Mucosa of descending colon (tissue), 3 donors: ENCODE measurements at regions not wholly inside any gene's neighbourhood (a gene's known extent, or its start where the extent isn't known, plus 50 kb on each side); places are given as distances from the start of the nearest gene placed in this dataset.

ENCODE experiments used
- ATAC-seq: fragments of 200-7000 bp; cut with Tn5 transposase; one replicate; pipeline ENCODE4 v1.9.1; 2020; ENCODE audit warnings: mild to moderate bottlenecking, moderate library complexity
- DNase-seq, 3 donors: peaks; one replicate each; pipeline ENCODE4 v3.0.0-alpha.2; 2020
- H3K36me3 ChIP-seq: fragments of 200-600 bp; one replicate; pipeline ENCODE4 v1.8.0; 2021; ENCODE audit warnings: low read depth, mild to moderate bottlenecking
- H3K4me1 ChIP-seq: fragments of 200-600 bp; one replicate; pipeline ENCODE4 v1.8.0; 2021; ENCODE audit warnings: low read depth, mild to moderate bottlenecking
- H3K4me3 ChIP-seq: fragments of 200-600 bp; one replicate; pipeline ENCODE4 v1.8.0; 2021; ENCODE audit warnings: mild to moderate bottlenecking
- H3K9me3 ChIP-seq: fragments of 200-600 bp; one replicate; pipeline ENCODE4 v1.8.0; 2021; ENCODE audit warnings: mild to moderate bottlenecking
- intact Hi-C, 2 donors: fragments of 100-400 bp; cut with DNase I in 1 of 2; cut with micrococcal nuclease in 1 of 2; formaldehyde crosslinking; loops; one replicate each; pipeline versions ENCODE4 v1.11.0 to v1.11.1; 2022; cut with DNase I, micrococcal nuclease
- TF ChIP-seq, protein P1 (sequence below): fragments of 200-600 bp; IDR thresholded peaks from one replicate; pipeline ENCODE4 v1.8.0; 2022; ENCODE audit warnings: antibody characterized with exemption, mild to moderate bottlenecking
- donor health status: DM: no; HTN: no; CAD: no; lungs with moderate emphysema.
- donor health status: DM: no; HTN: no; CAD: no.
- donor health status: DM: no; HTN: yes; CAD: no.

- Histone ChIP-seq H3K4me1 (no peaks in the 10 kb centered on the region), H3K4me3 (no peak overlapping the region), H3K9me3 (no peaks in the 10 kb centered on the region), H3K36me3 (no peaks in the 10 kb centered on the region)
- TF ChIP-seq, protein P1, sequence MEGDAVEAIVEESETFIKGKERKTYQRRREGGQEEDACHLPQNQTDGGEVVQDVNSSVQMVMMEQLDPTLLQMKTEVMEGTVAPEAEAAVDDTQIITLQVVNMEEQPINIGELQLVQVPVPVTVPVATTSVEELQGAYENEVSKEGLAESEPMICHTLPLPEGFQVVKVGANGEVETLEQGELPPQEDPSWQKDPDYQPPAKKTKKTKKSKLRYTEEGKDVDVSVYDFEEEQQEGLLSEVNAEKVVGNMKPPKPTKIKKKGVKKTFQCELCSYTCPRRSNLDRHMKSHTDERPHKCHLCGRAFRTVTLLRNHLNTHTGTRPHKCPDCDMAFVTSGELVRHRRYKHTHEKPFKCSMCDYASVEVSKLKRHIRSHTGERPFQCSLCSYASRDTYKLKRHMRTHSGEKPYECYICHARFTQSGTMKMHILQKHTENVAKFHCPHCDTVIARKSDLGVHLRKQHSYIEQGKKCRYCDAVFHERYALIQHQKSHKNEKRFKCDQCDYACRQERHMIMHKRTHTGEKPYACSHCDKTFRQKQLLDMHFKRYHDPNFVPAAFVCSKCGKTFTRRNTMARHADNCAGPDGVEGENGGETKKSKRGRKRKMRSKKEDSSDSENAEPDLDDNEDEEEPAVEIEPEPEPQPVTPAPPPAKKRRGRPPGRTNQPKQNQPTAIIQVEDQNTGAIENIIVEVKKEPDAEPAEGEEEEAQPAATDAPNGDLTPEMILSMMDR = no peak
- DNase-seq (no peak), ATAC-seq (no peak)
- intact Hi-C loops = no loop called here
Observed at GRCh38 chr10:27599546-27599945, 95.4 kb downstream of the RAB18 start.

- Histone ChIP-seq H3K9me3 (no peaks in the 10 kb centered on the region), H3K4me3 (no peak overlapping the region), H3K36me3 (no peaks in the 10 kb centered on the region), H3K4me1 (no peaks in the 10 kb centered on the region)
- intact Hi-C loops = no loop called here
- ATAC-seq = no peak
- no peak for DNase-seq
- TF ChIP-seq, protein P1 = no peak
Observed at GRCh38 chr10:27600930-27601329, 96.8 kb downstream of the RAB18 start.

DNA sequence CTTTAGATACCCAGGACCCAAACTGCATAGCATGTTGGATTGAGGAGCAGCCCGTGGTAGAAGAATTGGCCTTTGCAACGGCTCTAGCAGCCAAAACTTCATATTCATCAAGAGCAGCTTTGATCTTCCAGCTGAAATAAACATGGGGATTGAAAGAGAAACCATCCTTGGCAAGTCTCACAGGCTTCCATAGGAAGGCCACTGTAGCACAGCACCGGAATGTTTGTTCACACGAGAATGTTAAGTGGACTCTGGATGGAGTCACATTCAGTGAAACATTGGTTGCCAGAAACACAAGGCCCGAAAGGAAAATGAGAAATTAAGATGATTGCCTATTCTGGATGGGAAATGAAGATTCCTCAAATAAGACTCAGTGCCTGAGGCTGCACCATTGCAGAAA lies 97.4 kb downstream of the RAB18 start:
- Histone ChIP-seq H3K4me1 (no peaks in the 10 kb centered on the region), H3K36me3 (no peaks in the 10 kb centered on the region), H3K4me3 (no peak overlapping the region), H3K9me3 (no peaks in the 10 kb centered on the region)
- TF ChIP-seq, protein P1 = no peak
- intact Hi-C loops = no loop called here
- no peak for DNase-seq
- ATAC-seq = no peak

GRCh38 chr10:27601946-27602538 lies 97.9 kb downstream of the RAB18 start:
- TF ChIP-seq, protein P1 = no peak
- no peaks in the 10 kb centered on the region for H3K36me3 ChIP-seq
- H3K4me1 ChIP-seq = no peaks in the 10 kb centered on the region
- intact Hi-C loops = no loop called here
- DNase-seq = no peak
- ATAC-seq = no peak
- H3K9me3 ChIP-seq = no peaks in the 10 kb centered on the region
- no peak overlapping the region for H3K4me3 ChIP-seq

DNA sequence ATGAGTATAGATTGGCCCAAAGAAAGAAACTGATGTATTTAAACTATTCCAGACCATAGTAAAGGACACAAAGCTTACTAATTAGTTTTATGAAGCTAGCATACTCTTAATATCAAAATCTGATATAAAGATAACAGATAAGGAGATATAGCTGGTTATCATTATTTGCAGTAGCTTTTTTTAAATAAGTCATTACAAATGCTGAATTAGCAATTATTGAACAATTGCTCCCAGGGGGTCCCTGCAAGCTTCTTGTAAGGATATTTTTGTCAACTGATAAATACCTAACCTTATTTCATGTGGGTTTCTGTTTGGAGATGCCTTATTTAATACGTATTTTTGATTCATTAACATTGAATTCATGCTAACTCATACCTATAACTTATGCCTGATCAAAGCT lies 99.0 kb downstream of the RAB18 start:
- no peaks in the 10 kb centered on the region for H3K36me3 ChIP-seq
- DNase-seq (no peak), ATAC-seq (no peak)
- intact Hi-C loops = no loop called here
- no peak overlapping the region for H3K4me3 ChIP-seq
- no peaks in the 10 kb centered on the region for H3K9me3 ChIP-seq
- H3K4me1 ChIP-seq = no peaks in the 10 kb centered on the region
- TF ChIP-seq, protein P1 = no peak

DNA sequence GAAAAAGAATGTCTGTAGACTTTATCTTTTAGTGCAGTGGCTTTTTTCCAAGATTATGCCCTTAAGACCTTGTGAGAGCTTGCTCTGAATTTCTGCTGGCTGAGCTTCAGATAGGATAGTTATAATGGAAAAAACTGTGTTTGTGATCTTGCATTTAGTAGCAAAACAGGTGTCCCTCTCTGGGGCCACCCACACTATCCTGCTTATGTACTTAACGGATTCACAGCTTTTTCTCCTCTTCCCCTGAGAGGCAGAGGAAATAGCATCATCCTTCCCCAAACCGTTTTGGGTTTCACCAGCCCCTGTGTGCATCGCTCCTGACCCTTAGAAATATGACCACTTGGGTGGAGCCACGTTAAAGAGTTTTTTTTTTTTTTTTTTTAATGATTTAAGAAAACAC lies 101.2 kb downstream of the RAB18 start:
- intact Hi-C loops = no loop called here
- no peaks in the 10 kb centered on the region for H3K4me1 ChIP-seq

More for the DNA sequence above, 101.2 kb downstream of the RAB18 start:
- no peaks in the 10 kb centered on the region for H3K9me3 ChIP-seq
- DNase-seq = no peak
- no peak overlapping the region for H3K4me3 ChIP-seq
- no peaks in the 10 kb centered on the region for H3K36me3 ChIP-seq
- TF ChIP-seq, protein P1 = no peak
- no peak for ATAC-seq
